Astrocyte of the spinal cord (primary cell): ENCODE measurements at regions not wholly inside any gene's neighbourhood (a gene's known extent, or its start where the extent isn't known, plus 50 kb on each side); places are given as distances from the start of the nearest gene placed in this dataset.

Experiments used
- DNase-seq: peaks from one replicate; pipeline ENCODE4 v3.0.0; 2011; ENCODE audit warnings: low read depth, low spot score
- H3K4me3 ChIP-seq: 2 replicates; pipeline ENCODE4 v1.5.1; 2011; ENCODE audit warnings: low read depth, mild to moderate bottlenecking, low read length, moderate library complexity
- CTCF ChIP-seq: IDR thresholded peaks from 2 replicates; pipeline ENCODE4 v1.5.1; 2012; ENCODE audit warnings: low read depth, mild to moderate bottlenecking, low read length, inconsistent platforms
- in situ Hi-C: cut with HindIII; loops from 2 replicates; pipeline ENCODE4 v1.10.0; 2017; ENCODE audit warnings: low sequenced_read_pairs

GRCh38 chr1:58430421-58431275, 115.9 kb downstream of the OMA1 start:
- in situ Hi-C loops: no loop called here
- DNase-seq: no peak
- H3K4me3 ChIP-seq: no peak overlapping the region
- no peak for TF ChIP-seq CTCF

- DNase-seq: no peak
- no peak overlapping the region for H3K4me3 ChIP-seq
- in situ Hi-C loops: no loop called here
- no peak for TF ChIP-seq CTCF
Measured at GRCh38 chr1:58426918-58427317, 119.6 kb downstream of the OMA1 start.

DNA sequence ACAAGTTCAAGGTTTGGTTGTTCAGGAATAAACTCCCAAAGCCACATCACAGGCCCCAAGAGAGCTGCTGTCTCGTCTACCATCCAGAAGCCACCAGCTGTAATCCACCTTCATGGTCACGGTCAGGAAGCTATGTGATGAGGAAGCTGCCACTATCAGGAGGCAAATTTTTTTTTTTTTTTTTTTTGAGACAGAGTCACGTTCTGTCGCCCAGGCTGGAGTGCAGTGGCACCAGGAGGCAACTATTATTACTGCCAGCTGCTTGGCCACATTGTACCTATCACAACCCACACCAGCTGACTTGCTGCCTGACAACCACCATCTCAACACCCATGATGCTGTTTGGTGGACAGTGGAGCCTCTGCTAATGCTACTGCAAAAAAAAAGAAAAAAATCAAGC, 124.1 kb downstream of the OMA1 start:
- DNase-seq: no peak
- TF ChIP-seq CTCF: no peak
- in situ Hi-C loops: no loop called here
- no peak overlapping the region for H3K4me3 ChIP-seq

- no peak for TF ChIP-seq CTCF
- no peak for DNase-seq
- in situ Hi-C loops: no loop called here
- no peak overlapping the region for H3K4me3 ChIP-seq
Measured at GRCh38 chr1:58418283-58419228, 128.0 kb downstream of the OMA1 start.

- TF ChIP-seq CTCF: no peak
- in situ Hi-C loops: no loop called here
- H3K4me3 ChIP-seq: no peak overlapping the region
- peak; percentile 41 for DNase-seq
Measured at GRCh38 chr1:58412071-58412580, 134.4 kb downstream of the OMA1 start.

DNA sequence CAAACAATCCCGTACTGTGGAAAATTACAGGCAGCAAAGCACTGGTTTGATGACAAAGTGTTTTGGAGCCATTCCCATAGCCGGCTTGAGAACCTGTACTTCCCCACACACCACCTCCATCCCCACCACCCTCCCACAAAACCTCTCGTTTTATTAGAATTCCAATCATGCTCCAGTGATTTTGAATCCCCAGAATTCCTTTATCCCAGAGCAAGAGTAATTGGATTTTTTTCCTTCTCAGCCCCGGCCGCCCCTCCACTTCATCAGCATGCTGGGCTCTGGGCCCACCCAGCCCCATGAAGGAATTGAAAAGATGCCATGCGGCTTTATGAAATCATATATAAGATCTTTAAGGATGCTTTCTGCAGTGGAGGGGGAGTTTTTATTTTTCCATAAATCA, 136.6 kb downstream of the OMA1 start:
- H3K4me3 ChIP-seq: no peak overlapping the region
- in situ Hi-C loops: no loop called here
- peak; percentile 47 for DNase-seq
- TF ChIP-seq CTCF: no peak
